NCI-H1105 treated with DMSO at 0.1 percent for 48 hours (cell line): ENCODE measurements at regions not wholly inside any gene's neighbourhood (a gene's known extent, or its start where the extent isn't known, plus 50 kb on each side); places are given as distances from the start of the nearest gene placed in this dataset.
A peak's percentile ranks its signal among the peaks of the same experiment; 100 is the strongest.

Experiments used
- DNase-seq: peaks from one replicate; lab custom pipeline; 2025; lab: John Stamatoyannopoulos, UW

GRCh38 chr7:13442226-13442625, 547.2 kb downstream of the ETV1 start:
- no peak for DNase-seq

DNA sequence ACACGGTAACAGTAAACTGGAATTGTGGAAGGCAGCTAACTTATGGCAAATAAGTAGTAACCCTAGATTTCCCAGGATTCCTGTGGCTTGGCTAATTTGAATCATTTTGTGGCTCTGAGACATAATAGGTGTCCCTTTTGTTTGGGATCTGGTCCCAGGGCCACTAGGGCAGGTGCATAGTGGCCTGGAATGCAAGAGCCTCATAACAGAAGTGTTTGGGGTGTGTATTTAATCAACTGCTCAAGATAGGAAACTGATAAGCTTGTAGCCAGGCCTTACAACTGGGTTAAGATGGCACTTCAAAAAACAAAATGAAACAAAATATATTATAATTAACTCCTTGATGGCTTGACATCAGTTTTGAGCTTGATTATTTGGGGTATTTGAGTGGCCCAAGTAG, 541.8 kb downstream of the ETV1 start:
- no peak for DNase-seq

- DNase-seq, result no peak
Measured at GRCh38 chr7:13448243-13448642, 541.2 kb downstream of the ETV1 start.

DNA sequence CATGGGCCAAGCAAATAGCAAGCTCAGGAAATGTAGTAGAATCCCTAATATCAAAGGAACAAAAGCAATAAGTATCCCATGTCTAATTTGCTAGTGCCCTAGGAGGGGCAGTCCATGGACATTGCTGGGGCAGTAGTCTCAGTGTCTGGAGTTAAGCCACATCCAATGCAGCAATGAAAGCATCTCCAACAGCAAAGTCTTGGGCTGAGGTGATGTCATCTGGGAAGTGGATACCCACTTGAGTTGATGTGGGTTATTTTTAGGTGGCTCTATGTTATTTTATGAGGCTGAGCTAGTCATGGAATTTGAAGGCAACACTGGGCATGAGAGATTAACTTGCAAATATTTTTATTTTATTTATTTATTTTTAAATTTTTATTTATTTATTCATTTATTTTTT, 540.0 kb downstream of the ETV1 start:
- no peak for DNase-seq

DNA sequence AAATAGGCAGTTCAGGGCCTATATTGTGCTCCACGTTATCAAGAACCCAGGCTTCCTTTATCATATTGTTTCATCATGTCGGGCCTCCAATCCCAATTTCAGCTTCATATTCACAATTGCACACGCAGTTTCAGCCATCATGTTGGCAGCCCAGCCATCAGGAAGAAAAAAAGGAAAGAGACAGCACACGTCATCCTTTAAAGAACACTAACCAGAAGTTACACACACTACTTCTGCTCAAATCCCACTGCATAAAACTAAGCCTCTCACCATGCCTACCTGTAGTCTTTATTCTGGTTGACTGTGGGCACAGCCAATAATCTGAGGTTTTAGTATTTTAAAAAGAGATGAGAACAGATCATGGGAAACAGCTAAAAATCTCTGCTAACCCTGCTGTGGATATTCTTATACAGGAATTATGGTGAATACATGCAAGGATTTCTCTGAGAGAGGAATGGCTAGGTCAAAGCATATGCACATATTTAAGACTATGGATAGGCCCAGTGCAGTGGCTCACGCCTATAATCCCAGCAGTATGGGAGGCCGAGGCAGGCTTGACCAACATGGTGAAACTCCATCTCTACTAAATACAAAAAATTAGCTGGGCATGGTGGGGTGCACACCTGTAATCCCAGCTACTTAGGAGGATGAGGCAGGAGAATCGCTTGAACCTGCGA, 534.4 kb downstream of the ETV1 start:
- DNase-seq, result no peak

GRCh38 chr7:13457790-13458189, 531.7 kb downstream of the ETV1 start:
- DNase-seq, result no peak

- peak; percentile 99 for DNase-seq
Measured at GRCh38 chr7:13466874-13467547, 522.5 kb downstream of the ETV1 start.

GRCh38 chr7:13476881-13477444, 512.5 kb downstream of the ETV1 start:
- DNase-seq, result no peak

DNA sequence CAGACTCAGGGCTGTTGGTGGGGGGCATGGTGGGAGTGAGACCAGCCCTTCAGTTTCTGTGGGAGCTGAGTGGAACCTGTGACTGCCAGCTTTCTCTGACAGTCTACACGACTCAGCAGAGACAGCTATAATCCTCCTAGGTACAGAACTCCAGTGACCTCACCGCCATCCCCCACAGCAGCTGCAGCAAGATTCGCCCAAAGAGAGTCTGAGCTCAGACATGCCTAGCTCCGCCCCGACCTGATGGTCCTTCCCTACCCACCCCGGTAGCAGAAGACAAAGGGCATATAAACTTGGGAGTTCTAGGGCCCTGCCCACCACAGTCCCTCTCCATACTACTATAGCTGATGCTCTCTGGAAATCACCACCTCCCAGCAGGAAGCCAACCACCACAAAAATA, 500.1 kb downstream of the ETV1 start:
- no peak for DNase-seq

DNA sequence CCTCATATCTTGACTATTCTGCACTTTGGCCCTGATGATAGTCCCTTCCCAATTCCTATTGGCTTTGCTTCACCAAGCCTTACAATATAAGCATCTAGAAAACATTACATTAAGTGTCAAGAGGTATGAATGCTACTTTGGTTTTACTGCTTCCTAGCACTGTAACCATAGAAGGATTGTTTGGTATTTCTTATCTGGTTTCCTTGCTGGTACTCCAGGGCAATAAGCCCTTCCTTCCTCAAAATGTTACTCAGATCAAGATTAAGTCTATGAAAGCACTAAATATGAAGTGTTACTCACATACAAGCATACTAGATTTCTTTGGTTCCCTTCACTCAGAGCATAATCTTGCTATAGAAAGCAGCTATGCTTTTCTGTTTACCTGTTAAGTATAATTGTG, 492.5 kb downstream of the ETV1 start:
- no peak for DNase-seq

GRCh38 chr7:13508586-13508985, 480.9 kb downstream of the ETV1 start:
- DNase-seq, result no peak

DNA sequence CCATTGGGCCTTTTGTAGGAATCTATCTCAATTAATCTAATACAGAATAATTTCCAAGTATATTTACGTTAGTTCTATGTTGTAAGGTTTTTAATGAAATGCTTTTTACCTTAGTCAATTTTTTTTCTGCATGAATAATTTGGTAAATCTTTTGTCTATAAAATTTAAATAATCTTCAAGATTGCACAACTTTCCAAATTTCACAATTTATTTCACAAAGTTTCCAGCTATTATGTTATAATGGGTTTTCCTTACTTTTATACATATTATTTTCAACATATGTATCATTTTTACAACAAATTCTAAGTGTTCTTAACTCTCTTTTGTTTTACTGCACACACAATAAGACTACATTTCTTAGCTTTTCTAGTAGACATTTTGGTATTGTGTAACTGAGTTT, 470.7 kb downstream of the ETV1 start:
- no peak for DNase-seq

DNA sequence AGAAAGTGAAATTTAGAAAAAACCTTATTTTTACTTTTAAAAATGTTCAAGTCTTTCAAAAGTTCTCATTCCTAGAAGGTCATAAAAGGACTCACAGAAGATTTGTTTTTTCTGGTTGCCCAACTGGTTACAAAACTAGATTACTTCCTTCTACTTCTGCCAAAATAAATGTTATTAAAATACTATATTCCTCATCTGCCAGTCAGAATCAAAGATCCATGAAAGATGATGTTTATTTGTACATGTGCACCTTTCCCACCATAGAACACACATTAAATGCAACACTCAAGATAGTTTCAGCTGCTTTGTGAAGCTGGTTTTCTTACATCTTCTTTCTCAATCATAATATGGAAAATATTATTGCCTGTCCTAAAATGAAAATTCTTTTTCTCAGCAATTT, 465.4 kb downstream of the ETV1 start:
- no peak for DNase-seq

DNA sequence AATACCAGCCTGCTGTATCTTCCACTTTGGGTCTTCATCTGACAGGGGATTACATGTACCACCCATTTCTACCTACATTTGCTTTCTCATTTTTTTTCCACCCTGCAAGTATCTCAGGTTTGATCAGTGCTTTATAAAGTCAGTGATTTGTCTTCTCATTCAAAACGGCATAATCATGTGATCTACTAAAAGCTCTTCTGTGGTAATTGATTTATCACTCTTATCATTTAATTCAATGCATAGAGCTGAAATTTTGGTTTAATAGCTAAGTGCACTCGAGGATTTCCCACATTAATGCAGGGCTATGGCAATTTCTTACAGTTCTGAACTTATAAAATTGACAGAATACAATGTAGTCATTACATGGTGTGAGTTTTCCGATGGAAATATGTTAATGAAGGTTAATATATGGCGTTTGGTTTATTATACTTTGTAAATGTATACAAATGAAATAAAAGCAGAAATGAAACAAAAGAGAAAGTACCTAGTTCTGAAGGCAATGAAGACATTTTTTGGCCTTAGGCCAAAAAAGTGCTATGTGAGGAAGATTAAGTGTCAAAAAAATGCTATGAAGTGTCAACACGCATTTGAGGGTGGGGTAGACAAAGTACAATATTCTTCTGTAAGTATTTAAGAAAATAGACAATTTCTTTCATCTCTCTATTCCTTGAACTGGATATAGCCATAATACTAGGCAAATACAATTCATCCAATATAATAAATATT, 457.3 kb downstream of the ETV1 start:
- DNase-seq, result peak; percentile 35

DNA sequence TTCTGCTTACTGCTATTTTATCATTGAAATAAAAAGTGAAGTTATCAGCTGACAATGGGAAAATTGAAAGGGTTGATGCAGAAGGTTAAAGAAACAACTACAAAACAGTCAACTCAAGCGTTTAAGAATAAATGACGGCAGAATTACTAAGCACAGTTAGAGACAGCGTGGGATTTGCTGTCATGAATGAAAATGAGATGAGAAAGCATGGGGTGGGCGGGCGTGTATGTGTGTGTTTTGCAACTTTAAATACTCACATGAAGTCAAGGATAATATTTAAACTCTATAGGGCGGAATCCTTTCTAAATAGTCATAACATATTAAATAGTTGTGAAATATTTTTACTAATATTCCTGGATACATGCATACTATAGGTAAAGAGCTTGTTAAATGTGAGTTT, 450.8 kb downstream of the ETV1 start:
- no peak for DNase-seq

DNA sequence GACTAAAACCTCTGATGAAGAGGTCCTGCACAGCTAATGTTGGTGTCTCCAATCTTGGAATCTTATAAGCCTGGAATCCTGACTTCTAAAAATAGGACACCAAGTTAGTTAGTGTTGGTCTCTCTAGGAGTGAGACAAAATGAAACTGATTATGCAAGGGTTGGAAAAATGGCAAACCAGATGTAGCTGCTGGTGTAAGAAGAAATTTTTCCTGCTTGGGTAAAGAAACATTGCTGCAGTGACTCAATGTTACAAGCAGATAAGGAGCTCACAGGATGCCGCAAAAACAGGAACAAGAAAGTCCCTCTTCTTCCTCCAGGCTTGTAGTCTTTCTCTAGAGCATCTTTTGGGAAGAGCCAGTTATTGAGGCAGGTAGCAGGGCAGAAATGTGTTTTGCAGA, 449.0 kb downstream of the ETV1 start:
- DNase-seq, result no peak

DNA sequence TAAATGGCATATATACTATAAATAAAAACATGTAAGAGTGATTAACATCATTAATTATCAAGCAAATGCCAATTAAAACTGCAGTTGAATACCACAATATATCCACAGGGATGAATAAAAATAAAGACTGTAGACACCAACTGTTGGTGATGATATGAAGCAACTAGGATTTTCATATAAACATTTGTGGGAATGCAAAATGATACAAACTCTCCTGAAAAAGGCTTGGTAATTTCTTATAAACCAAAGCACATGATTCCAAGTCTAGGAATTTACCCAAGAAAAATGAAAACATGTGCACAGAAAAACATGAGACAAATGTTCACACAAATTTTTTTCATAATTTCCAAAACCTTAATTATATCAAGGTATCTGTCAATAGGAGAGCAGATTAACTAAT, 448.1 kb downstream of the ETV1 start:
- no peak for DNase-seq

DNA sequence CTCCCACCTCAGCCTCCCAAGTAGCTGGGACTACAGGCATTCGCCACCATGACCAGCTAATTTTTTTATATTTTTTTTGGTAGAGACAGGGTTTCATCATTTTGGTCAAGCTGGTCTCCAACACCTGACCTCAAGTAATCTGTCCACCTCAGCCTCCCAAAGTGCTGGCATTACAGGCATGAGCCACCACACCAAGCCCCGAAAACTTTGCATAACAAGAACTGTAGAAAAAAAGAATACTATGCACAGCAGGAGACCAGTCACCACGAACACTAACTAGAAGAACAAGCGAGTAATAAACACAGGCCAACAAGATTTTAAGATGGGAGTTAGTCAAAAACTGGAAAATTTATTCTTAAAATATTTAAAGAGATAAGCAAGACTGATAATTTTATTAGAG, 447.0 kb downstream of the ETV1 start:
- no peak for DNase-seq

GRCh38 chr7:13551503-13551902, 438.0 kb downstream of the ETV1 start:
- peak; percentile 97 for DNase-seq

GRCh38 chr7:13560441-13560840, 429.0 kb downstream of the ETV1 start:
- DNase-seq, result no peak

- DNase-seq, result no peak
Measured at GRCh38 chr7:13563257-13563656, 426.2 kb downstream of the ETV1 start.

- no peak for DNase-seq
Measured at GRCh38 chr7:13563680-13564079, 425.8 kb downstream of the ETV1 start.

- DNase-seq, result no peak
Measured at GRCh38 chr7:13577566-13578145, 411.8 kb downstream of the ETV1 start.
